ENCODE measurements at regions not wholly inside any gene's neighbourhood (a gene's known extent, or its start where the extent isn't known, plus 50 kb on each side); places are given as distances from the start of the nearest gene placed in this dataset.

DNA sequence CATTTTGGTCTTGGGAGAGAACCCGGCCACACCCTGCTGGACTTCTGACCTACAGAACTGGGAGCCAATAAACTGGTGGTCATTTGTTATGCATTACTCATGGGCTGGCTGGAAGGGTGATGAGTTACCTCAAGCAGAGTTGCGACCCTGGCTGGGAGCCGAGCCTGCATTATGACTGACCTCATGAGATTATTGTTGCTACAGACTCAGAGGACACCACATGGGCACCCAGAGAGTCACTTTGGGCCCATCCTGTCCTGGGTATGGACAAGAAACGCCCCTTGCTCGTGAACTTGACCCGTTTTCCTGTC, 531.7 kb downstream of the TBC1D22A start:
- TF ChIP-seq, protein P1, sequence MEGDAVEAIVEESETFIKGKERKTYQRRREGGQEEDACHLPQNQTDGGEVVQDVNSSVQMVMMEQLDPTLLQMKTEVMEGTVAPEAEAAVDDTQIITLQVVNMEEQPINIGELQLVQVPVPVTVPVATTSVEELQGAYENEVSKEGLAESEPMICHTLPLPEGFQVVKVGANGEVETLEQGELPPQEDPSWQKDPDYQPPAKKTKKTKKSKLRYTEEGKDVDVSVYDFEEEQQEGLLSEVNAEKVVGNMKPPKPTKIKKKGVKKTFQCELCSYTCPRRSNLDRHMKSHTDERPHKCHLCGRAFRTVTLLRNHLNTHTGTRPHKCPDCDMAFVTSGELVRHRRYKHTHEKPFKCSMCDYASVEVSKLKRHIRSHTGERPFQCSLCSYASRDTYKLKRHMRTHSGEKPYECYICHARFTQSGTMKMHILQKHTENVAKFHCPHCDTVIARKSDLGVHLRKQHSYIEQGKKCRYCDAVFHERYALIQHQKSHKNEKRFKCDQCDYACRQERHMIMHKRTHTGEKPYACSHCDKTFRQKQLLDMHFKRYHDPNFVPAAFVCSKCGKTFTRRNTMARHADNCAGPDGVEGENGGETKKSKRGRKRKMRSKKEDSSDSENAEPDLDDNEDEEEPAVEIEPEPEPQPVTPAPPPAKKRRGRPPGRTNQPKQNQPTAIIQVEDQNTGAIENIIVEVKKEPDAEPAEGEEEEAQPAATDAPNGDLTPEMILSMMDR (IDR thresholded peaks at IDR 0.05; ENCODE audit: low read length): no peak
- TF ChIP-seq EZH2 (optimal IDR thresholded peaks at IDR 0.05; ENCODE audit: low read depth, low read length) (no peak), EZH2phosphoT487 (IDR thresholded peaks at IDR 0.05; ENCODE audit: low read length) (no peak)

Data from MM.1S (cell line).